Astrocyte (in vitro differentiated cells and primary cell): ENCODE measurements at regions not wholly inside any gene's neighbourhood (a gene's known extent, or its start where the extent isn't known, plus 50 kb on each side); places are given as distances from the start of the nearest gene placed in this dataset.

Experiments
- DNase-seq: peaks from one replicate; pipeline ENCODE4 v3.0.0-alpha.2; 2010; ENCODE audit warnings: low read depth
- FAIRE-seq: peaks from 2 replicates; lab custom pipeline; 2011; peaks lifted over from hg19 to GRCh38; lab: Jason Lieb, UNC
- H2AFZ ChIP-seq: 2 replicates; pipeline ENCODE4 v1.6.0; 2012; ENCODE audit warnings: low read depth, low read length, inconsistent platforms
- H3K27ac ChIP-seq: 2 replicates; pipeline ENCODE4 v1.5.1; 2011; ENCODE audit warnings: low read depth, low read length, inconsistent platforms
- H3K27me3 ChIP-seq: 2 replicates; pipeline ENCODE4 v1.6.0; 2011; ENCODE audit warnings: low read length, inconsistent platforms; ENCODE audit not compliant: insufficient read depth
- H3K36me3 ChIP-seq: 2 replicates; pipeline ENCODE4 v1.5.1; 2011; ENCODE audit warnings: low read length, inconsistent platforms; ENCODE audit not compliant: insufficient read depth
- H3K4me1 ChIP-seq: 2 replicates; pipeline ENCODE4 v1.5.1; 2011; ENCODE audit warnings: low read length, inconsistent platforms; ENCODE audit not compliant: insufficient read depth
- H3K4me2 ChIP-seq: 2 replicates; pipeline ENCODE4 v1.6.0; 2012; ENCODE audit warnings: low read length, inconsistent platforms
- H3K4me3 ChIP-seq: 2 replicates; pipeline ENCODE4 v1.5.1; 2011; ENCODE audit warnings: low read depth, mild to moderate bottlenecking, low read length, inconsistent platforms; ENCODE audit not compliant: insufficient read depth
- H3K79me2 ChIP-seq: 2 replicates; pipeline ENCODE4 v1.6.0; 2012; ENCODE audit warnings: mild to moderate bottlenecking, low read length, inconsistent platforms; ENCODE audit not compliant: insufficient read depth
- H3K9ac ChIP-seq: 2 replicates; pipeline ENCODE4 v1.6.0; 2012; ENCODE audit warnings: mild to moderate bottlenecking, low read length, inconsistent platforms
- H3K9me3 ChIP-seq: 2 replicates; pipeline ENCODE4 v1.5.1; 2012; ENCODE audit warnings: low read depth, mild to moderate bottlenecking, low read length, inconsistent platforms; ENCODE audit not compliant: insufficient read depth
- H4K20me1 ChIP-seq: 2 replicates; pipeline ENCODE4 v1.6.0; 2012; ENCODE audit warnings: low read length, inconsistent platforms; ENCODE audit not compliant: insufficient read depth
- H3K27ac Mint-ChIP-seq: one replicate; pipeline ENCODE4 v1.8.0; 2021; ENCODE audit warnings: mild to moderate bottlenecking, mixed read lengths; ENCODE audit not compliant: unreplicated experiment
- H3K27me3 Mint-ChIP-seq: one replicate; pipeline ENCODE4 v1.8.0; 2021; ENCODE audit warnings: low read depth, mixed read lengths; ENCODE audit not compliant: unreplicated experiment
- H3K36me3 Mint-ChIP-seq: one replicate; pipeline ENCODE4 v1.8.0; 2021; ENCODE audit warnings: low read depth, mixed read lengths; ENCODE audit not compliant: unreplicated experiment
- H3K4me1 Mint-ChIP-seq: one replicate; pipeline ENCODE4 v1.8.0; 2021; ENCODE audit warnings: low read depth, mixed read lengths; ENCODE audit not compliant: unreplicated experiment
- H3K4me3 Mint-ChIP-seq: one replicate; pipeline ENCODE4 v1.8.0; 2021; ENCODE audit warnings: mild to moderate bottlenecking, moderate library complexity, mixed read lengths; ENCODE audit not compliant: unreplicated experiment
- H3K9me3 Mint-ChIP-seq: one replicate; pipeline ENCODE4 v1.8.0; 2021; ENCODE audit warnings: mild to moderate bottlenecking, mixed read lengths; ENCODE audit not compliant: unreplicated experiment
- EZH2 ChIP-seq: IDR thresholded peaks from 2 replicates; pipeline ENCODE4 v1.6.1; 2012; ENCODE audit warnings: mild to moderate bottlenecking, low read length, inconsistent platforms; ENCODE audit not compliant: insufficient read depth
- TF ChIP-seq, protein P1 (sequence below): IDR thresholded peaks from 2 replicates; pipeline ENCODE4 v1.5.1; 2011; ENCODE audit warnings: low read depth, mild to moderate bottlenecking, inconsistent platforms, low read length, moderate library complexity; ENCODE audit not compliant: insufficient read depth

DNA sequence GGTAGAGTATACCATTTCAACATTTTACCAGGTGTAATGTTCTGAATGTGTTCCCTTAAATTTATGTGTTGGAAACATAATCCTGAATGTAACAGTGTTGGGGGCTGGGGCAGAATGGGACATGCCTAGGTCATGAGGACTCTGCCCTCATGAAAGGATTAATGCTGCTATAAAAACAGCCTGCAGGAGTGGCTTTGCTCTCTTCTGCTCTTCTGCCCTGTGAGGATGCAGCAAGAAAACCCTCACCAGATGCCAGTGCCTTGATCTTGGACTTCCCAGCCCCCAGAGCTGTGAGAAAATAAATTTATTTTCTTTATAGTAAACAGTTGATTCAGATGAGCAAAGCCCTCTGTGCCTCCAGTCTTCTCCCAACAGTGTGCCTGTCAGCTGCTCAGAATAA, 326.0 kb upstream of the ONECUT1 start:
- peaks cover 10% of the 10 kb centered on the region for H3K27me3 Mint-ChIP-seq
- no peaks in the 10 kb centered on the region for H3K4me1 Mint-ChIP-seq
- no peaks in the 10 kb centered on the region for H3K9me3 Mint-ChIP-seq
- H3K9ac ChIP-seq: no peak overlapping the region
- no peak overlapping the region for H2AFZ ChIP-seq
- H3K36me3 Mint-ChIP-seq: no peaks in the 10 kb centered on the region
- DNase-seq: no peak
- H3K79me2 ChIP-seq: no peaks in the 10 kb centered on the region
- H3K27me3 ChIP-seq: no peaks in the 10 kb centered on the region
- no peaks in the 10 kb centered on the region for H4K20me1 ChIP-seq
- no peaks in the 10 kb centered on the region for H3K36me3 ChIP-seq
- H3K27ac ChIP-seq: no peak overlapping the region
- H3K4me3 Mint-ChIP-seq: no peak overlapping the region
- no peak overlapping the region for H3K27ac Mint-ChIP-seq
- no peaks in the 10 kb centered on the region for H3K9me3 ChIP-seq
- no peaks in the 10 kb centered on the region for H3K4me1 ChIP-seq
- no peak overlapping the region for H3K4me2 ChIP-seq
- FAIRE-seq: no peak
- TF ChIP-seq, protein P1, sequence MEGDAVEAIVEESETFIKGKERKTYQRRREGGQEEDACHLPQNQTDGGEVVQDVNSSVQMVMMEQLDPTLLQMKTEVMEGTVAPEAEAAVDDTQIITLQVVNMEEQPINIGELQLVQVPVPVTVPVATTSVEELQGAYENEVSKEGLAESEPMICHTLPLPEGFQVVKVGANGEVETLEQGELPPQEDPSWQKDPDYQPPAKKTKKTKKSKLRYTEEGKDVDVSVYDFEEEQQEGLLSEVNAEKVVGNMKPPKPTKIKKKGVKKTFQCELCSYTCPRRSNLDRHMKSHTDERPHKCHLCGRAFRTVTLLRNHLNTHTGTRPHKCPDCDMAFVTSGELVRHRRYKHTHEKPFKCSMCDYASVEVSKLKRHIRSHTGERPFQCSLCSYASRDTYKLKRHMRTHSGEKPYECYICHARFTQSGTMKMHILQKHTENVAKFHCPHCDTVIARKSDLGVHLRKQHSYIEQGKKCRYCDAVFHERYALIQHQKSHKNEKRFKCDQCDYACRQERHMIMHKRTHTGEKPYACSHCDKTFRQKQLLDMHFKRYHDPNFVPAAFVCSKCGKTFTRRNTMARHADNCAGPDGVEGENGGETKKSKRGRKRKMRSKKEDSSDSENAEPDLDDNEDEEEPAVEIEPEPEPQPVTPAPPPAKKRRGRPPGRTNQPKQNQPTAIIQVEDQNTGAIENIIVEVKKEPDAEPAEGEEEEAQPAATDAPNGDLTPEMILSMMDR: no peak
- no peak for TF ChIP-seq EZH2
- H3K4me3 ChIP-seq: no peak overlapping the region

DNA sequence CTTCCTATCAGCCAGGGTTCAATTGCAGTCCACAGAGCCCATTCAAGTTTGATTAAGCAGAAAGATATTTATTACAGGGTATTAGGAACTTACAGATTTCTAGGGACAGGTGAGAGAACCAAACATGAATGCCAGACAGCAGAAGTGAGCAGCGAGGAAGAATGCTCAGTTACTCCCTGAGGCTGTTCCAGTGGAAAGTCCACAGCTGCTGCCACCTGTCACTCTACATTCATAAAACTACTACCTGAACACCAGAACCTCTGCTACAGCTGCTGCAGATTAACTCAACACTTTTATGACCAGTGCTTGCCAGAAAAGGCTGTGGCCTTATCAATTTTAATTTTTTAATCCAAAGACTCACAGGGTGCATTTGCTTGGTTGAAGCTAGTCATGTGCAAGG, 325.4 kb upstream of the ONECUT1 start:
- Histone ChIP-seq H3K36me3 (no peaks in the 10 kb centered on the region), H4K20me1 (no peaks in the 10 kb centered on the region), H3K9me3 (no peaks in the 10 kb centered on the region), H3K4me2 (no peak overlapping the region), H3K27ac (no peak overlapping the region), H3K27me3 (no peaks in the 10 kb centered on the region), H3K4me3 (no peak overlapping the region), H3K9ac (no peak overlapping the region), H3K79me2 (no peaks in the 10 kb centered on the region), H2AFZ (no peak overlapping the region), H3K4me1 (no peaks in the 10 kb centered on the region)
- Mint-ChIP-seq H3K36me3 (no peaks in the 10 kb centered on the region), H3K4me3 (no peak overlapping the region), H3K4me1 (no peaks in the 10 kb centered on the region), H3K27ac (no peak overlapping the region), H3K27me3 (peaks cover 10% of the 10 kb centered on the region), H3K9me3 (no peaks in the 10 kb centered on the region)
- DNase-seq (no peak), FAIRE-seq (no peak)
- TF ChIP-seq, protein P1: no peak
- TF ChIP-seq EZH2: no peak

DNA sequence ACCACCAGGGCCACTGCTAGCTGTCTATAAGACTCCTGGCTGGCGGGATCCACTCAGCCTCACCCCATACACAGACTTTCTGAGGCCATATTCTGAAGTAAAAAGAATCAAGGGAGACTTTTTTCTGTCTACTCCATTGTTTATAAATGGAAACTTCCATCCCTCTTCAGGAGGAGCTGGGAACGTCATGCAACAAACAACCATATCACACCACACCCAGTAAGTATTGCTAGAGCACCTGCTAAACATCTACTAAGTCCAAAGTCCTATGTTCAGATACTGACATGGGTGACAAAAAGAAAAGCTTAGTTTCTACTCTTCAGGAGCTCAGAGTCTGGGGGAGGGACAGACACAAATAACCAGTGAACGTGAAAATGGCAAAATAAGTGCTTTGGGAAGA, 324.8 kb upstream of the ONECUT1 start:
- Mint-ChIP-seq H3K4me3 (no peak overlapping the region), H3K4me1 (no peaks in the 10 kb centered on the region), H3K27me3 (peaks cover 10% of the 10 kb centered on the region), H3K36me3 (no peaks in the 10 kb centered on the region), H3K9me3 (no peaks in the 10 kb centered on the region), H3K27ac (no peak overlapping the region)
- H3K9ac ChIP-seq: no peak overlapping the region
- H3K79me2 ChIP-seq: no peaks in the 10 kb centered on the region
- no peaks in the 10 kb centered on the region for H3K36me3 ChIP-seq
- H2AFZ ChIP-seq: no peak overlapping the region
- H3K4me1 ChIP-seq: no peaks in the 10 kb centered on the region
- no peaks in the 10 kb centered on the region for H3K9me3 ChIP-seq
- no peak overlapping the region for H3K4me2 ChIP-seq
- no peak for TF ChIP-seq EZH2
- TF ChIP-seq, protein P1: no peak
- DNase-seq (no peak), FAIRE-seq (no peak)
- H3K27me3 ChIP-seq: no peaks in the 10 kb centered on the region
- no peak overlapping the region for H3K4me3 ChIP-seq
- H4K20me1 ChIP-seq: no peaks in the 10 kb centered on the region
- H3K27ac ChIP-seq: no peak overlapping the region
